ENCODE measurements at regions not wholly inside any gene's neighbourhood (a gene's known extent, or its start where the extent isn't known, plus 50 kb on each side); places are given as distances from the start of the nearest gene placed in this dataset.

GRCh38 chr16:86421995-86422394 is 88.3 kb upstream of the FOXF1 start:
- no peak for DNase-seq (ENCODE audit: low read depth)
- TF ChIP-seq MYC (IDR thresholded peaks at IDR 0.05; ENCODE audit: low read depth, low read length) (no peak), POLR2A (IDR thresholded peaks at IDR 0.05; ENCODE audit: extremely low read depth, insufficient read length) (no peak), CTCF (IDR thresholded peaks at IDR 0.05; ENCODE audit: low read depth, low read length) (no peak)
- TF ChIP-seq, protein P1, sequence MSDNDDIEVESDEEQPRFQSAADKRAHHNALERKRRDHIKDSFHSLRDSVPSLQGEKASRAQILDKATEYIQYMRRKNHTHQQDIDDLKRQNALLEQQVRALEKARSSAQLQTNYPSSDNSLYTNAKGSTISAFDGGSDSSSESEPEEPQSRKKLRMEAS (IDR thresholded peaks at IDR 0.05; ENCODE audit: low read depth, low read length) = no peak
- H3K4me3 ChIP-seq (ENCODE audit: low read depth, low read length) = no peak overlapping the region

GRCh38 chr16:86424398-86424797 is 85.9 kb upstream of the FOXF1 start:
- DNase-seq (ENCODE audit: low read depth) = no peak
- H3K4me3 ChIP-seq (ENCODE audit: low read depth, low read length) = no peak overlapping the region
- TF ChIP-seq POLR2A (IDR thresholded peaks at IDR 0.05; ENCODE audit: extremely low read depth, insufficient read length) = no peak
- no peak for TF ChIP-seq CTCF (IDR thresholded peaks at IDR 0.05; ENCODE audit: low read depth, low read length)
- TF ChIP-seq, protein P1 (IDR thresholded peaks at IDR 0.05; ENCODE audit: low read depth, low read length) = no peak
- no peak for TF ChIP-seq MYC (IDR thresholded peaks at IDR 0.05; ENCODE audit: low read depth, low read length)

- no peak for DNase-seq (ENCODE audit: low read depth)
- H3K4me3 ChIP-seq (ENCODE audit: low read depth, low read length) = no peak overlapping the region
- TF ChIP-seq CTCF (IDR thresholded peaks at IDR 0.05; ENCODE audit: low read depth, low read length) (no peak), POLR2A (IDR thresholded peaks at IDR 0.05; ENCODE audit: extremely low read depth, insufficient read length) (no peak), MYC (IDR thresholded peaks at IDR 0.05; ENCODE audit: low read depth, low read length) (no peak)
- TF ChIP-seq, protein P1 (IDR thresholded peaks at IDR 0.05; ENCODE audit: low read depth, low read length) = no peak
These were observed 85.3 kb upstream of the FOXF1 start for GRCh38 chr16:86424985-86425384.

DNA sequence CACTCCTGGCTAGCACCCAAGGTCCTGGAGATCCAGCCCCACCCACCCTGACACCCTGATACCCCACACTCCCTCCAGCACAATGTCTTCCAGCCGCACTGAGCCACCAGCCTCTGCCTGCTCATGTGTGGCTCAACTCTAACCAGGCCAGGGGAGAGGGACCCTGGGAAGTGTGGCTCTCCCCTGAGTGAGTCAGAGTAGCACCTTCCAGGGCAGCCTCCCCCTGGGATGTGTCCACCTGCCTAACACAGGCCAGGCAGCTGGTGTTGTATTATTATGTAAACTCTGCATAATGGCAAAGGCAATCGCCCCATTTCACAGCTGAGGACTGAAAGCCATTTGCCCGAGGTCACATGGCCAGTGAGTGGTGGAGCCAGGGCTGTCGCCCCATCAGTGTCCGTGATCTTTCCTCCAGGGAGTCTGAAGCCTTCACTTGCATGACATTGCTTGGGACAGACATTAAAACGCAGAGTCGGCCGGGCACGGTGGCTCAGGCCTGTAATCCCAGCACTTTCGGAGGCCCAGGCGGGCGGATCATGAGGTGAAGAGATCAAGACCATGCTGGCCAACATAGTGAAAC is 84.2 kb upstream of the FOXF1 start:
- H3K4me3 ChIP-seq (ENCODE audit: low read depth, low read length) = no peak overlapping the region
- no peak for DNase-seq (ENCODE audit: low read depth)
- no peak for TF ChIP-seq CTCF (IDR thresholded peaks at IDR 0.05; ENCODE audit: low read depth, low read length)
- TF ChIP-seq MYC (IDR thresholded peaks at IDR 0.05; ENCODE audit: low read depth, low read length) = no peak
- TF ChIP-seq, protein P1 (IDR thresholded peaks at IDR 0.05; ENCODE audit: low read depth, low read length) = no peak
- no peak for TF ChIP-seq POLR2A (IDR thresholded peaks at IDR 0.05; ENCODE audit: extremely low read depth, insufficient read length)

- H3K4me3 ChIP-seq (ENCODE audit: low read depth, low read length) = no peak overlapping the region
- TF ChIP-seq POLR2A (IDR thresholded peaks at IDR 0.05; ENCODE audit: extremely low read depth, insufficient read length) = no peak
- DNase-seq (ENCODE audit: low read depth) = no peak
These were observed 82.9 kb upstream of the FOXF1 start for GRCh38 chr16:86427433-86427851.

DNA sequence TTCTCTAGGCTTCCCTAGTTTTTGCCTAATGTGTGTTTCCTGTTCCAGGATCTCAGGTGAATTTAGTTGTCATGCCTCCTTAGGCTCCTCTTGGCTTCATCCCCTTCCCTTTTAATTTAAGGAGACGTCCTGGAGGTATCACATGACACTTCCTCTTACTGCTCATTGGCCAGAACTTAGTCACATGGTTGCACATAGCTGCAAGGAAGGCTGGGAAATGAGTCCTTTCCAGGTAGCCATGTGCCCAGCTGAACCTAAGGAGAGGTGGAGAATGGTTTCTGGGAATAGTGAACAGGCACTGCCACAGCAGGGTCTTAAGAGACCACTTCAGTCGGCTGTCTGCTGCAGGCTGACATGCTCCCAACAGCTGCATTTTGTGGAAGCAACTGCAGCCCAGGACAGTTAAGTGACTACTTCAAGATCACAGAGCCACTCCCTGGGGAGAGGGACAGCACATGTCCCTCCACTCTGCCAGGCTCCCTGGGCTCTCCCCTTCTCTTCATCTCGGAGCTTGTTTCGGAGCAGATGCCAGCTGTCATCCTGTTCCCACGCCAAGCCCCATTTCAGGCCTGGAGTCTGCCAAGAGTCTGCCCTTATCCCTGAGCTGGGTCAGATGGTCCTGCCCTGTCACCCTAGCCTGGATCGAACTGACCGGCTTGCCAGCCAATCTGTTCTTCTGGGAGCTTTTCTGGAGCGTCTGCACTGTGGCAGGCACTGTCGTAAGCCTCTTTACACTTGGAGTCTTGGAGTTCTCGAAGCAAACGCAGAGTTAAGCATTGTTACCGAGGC is 81.4 kb upstream of the FOXF1 start:
- no peak overlapping the region for H3K4me3 ChIP-seq (ENCODE audit: low read depth, low read length)
- peak; percentile 24 for DNase-seq (ENCODE audit: low read depth)
- TF ChIP-seq MYC (IDR thresholded peaks at IDR 0.05; ENCODE audit: low read depth, low read length) = no peak
- TF ChIP-seq CTCF (IDR thresholded peaks at IDR 0.05; ENCODE audit: low read depth, low read length) = no peak
- TF ChIP-seq POLR2A (IDR thresholded peaks at IDR 0.05; ENCODE audit: extremely low read depth, insufficient read length) = no peak
- TF ChIP-seq, protein P1 (IDR thresholded peaks at IDR 0.05; ENCODE audit: low read depth, low read length) = peak; percentile 47
